HCT116 (cell line): ENCODE measurements at regions not wholly inside any gene's neighbourhood (a gene's known extent, or its start where the extent isn't known, plus 50 kb on each side); places are given as distances from the start of the nearest gene placed in this dataset.

Experiments
- CEBPB ChIP-seq: IDR thresholded peaks from 2 replicates; pipeline ENCODE4 v1.6.1; 2012; ENCODE audit warnings: low read depth
- EGR1 ChIP-seq: IDR thresholded peaks from 2 replicates; pipeline ENCODE4 v1.6.1; 2012; ENCODE audit warnings: low read depth
- EZH2phosphoT487 ChIP-seq: fragments of 200-600 bp; IDR thresholded peaks from 2 replicates; pipeline ENCODE4 v1.6.1; 2018; ENCODE audit warnings: antibody characterized with exemption, borderline replicate concordance
- POLR2A ChIP-seq: IDR thresholded peaks from 2 replicates; pipeline ENCODE4 v1.7.0; 2011; ENCODE audit warnings: borderline replicate concordance; ENCODE audit not compliant: insufficient read depth, insufficient read length; ENCODE audit errors: extremely low read depth
- POLR2AphosphoS5 ChIP-seq: IDR thresholded peaks from 2 replicates; pipeline ENCODE4 v1.6.1; 2011; ENCODE audit warnings: mild to moderate bottlenecking, low read depth, low read length, moderate library complexity
- RAD21 ChIP-seq: IDR thresholded peaks from 2 replicates; pipeline ENCODE4 v1.6.1; 2012; ENCODE audit warnings: low read depth, mild to moderate bottlenecking
- SIN3A ChIP-seq: IDR thresholded peaks from 2 replicates; pipeline ENCODE4 v1.6.1; 2012; ENCODE audit warnings: low read depth
- YY1 ChIP-seq: IDR thresholded peaks from 2 replicates; pipeline ENCODE4 v1.6.1; 2011; ENCODE audit warnings: low read length, low read depth, moderate library complexity, mild to moderate bottlenecking; ENCODE audit not compliant: insufficient replicate concordance; ENCODE audit errors: extremely low read depth
- TF ChIP-seq, protein P1 (sequence below), 3 experiments: fragments of 200-600 bp in 1 of 3; sonication (generic) in 1 of 3; IDR thresholded peaks in 2 of 3; conservative IDR thresholded peaks in 1 of 3; 2 replicates each; pipeline ENCODE4 v1.5.1; 2012 to 2017; ENCODE audit warnings: low read depth in 2 of 3, low read length in 2 of 3, antibody characterized with exemption in 1 of 3, borderline replicate concordance in 1 of 3, control low read depth in 1 of 3, mild to moderate bottlenecking in 1 of 3, mixed read lengths in 1 of 3, mixed run types in 1 of 3, moderate library complexity in 1 of 3; ENCODE audit not compliant: insufficient read depth in 1 of 3
- TF ChIP-seq, protein P2 (sequence below): IDR thresholded peaks from 2 replicates; pipeline ENCODE4 v1.6.1; 2012
- TF ChIP-seq, protein P3 (sequence below): IDR thresholded peaks from 2 replicates; pipeline ENCODE4 v1.6.1; 2012
- TF ChIP-seq, protein P4 (sequence below): IDR thresholded peaks from 2 replicates; pipeline ENCODE4 v1.6.1; 2012; ENCODE audit warnings: low read depth

DNA sequence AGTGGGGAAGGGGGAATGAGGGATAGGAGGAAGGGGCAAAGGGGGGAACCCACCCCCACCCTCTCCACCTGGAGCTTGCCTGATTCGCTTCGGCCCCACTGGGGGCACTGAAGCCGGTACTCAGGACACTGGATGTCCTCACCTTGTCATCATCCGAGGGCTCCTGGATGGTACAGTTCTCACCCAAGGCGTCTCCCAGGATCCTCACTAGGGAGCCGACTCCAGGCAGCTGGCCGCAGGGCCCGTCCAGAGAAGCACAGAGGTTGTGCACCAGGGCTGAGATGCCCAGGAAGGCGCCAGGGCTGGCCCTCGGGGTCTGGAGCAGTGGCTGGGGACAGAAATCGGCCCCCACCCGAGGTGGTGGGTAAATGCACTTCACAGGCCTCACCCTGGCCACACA is 92.3 kb downstream of the LITAF start:
- TF ChIP-seq, protein P1, sequence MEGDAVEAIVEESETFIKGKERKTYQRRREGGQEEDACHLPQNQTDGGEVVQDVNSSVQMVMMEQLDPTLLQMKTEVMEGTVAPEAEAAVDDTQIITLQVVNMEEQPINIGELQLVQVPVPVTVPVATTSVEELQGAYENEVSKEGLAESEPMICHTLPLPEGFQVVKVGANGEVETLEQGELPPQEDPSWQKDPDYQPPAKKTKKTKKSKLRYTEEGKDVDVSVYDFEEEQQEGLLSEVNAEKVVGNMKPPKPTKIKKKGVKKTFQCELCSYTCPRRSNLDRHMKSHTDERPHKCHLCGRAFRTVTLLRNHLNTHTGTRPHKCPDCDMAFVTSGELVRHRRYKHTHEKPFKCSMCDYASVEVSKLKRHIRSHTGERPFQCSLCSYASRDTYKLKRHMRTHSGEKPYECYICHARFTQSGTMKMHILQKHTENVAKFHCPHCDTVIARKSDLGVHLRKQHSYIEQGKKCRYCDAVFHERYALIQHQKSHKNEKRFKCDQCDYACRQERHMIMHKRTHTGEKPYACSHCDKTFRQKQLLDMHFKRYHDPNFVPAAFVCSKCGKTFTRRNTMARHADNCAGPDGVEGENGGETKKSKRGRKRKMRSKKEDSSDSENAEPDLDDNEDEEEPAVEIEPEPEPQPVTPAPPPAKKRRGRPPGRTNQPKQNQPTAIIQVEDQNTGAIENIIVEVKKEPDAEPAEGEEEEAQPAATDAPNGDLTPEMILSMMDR (IDR thresholded peaks at IDR 0.05 in 2 of 3, conservative IDR thresholded peaks at IDR 0.05 in 1 of 3; ENCODE audit: borderline replicate concordance in 1 of 3, insufficient read depth in 1 of 3, low read depth in 2 of 3, low read length in 2 of 3): no peak
- TF ChIP-seq YY1 (no peak), EZH2phosphoT487 (no peak), CEBPB (no peak), POLR2A (no peak), EGR1 (no peak), POLR2AphosphoS5 (no peak), SIN3A (no peak), RAD21 (no peak)
- TF ChIP-seq, protein P2, sequence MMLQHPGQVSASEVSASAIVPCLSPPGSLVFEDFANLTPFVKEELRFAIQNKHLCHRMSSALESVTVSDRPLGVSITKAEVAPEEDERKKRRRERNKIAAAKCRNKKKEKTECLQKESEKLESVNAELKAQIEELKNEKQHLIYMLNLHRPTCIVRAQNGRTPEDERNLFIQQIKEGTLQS: no peak
- TF ChIP-seq, protein P3, sequence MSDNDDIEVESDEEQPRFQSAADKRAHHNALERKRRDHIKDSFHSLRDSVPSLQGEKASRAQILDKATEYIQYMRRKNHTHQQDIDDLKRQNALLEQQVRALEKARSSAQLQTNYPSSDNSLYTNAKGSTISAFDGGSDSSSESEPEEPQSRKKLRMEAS: no peak
- TF ChIP-seq, protein P4, sequence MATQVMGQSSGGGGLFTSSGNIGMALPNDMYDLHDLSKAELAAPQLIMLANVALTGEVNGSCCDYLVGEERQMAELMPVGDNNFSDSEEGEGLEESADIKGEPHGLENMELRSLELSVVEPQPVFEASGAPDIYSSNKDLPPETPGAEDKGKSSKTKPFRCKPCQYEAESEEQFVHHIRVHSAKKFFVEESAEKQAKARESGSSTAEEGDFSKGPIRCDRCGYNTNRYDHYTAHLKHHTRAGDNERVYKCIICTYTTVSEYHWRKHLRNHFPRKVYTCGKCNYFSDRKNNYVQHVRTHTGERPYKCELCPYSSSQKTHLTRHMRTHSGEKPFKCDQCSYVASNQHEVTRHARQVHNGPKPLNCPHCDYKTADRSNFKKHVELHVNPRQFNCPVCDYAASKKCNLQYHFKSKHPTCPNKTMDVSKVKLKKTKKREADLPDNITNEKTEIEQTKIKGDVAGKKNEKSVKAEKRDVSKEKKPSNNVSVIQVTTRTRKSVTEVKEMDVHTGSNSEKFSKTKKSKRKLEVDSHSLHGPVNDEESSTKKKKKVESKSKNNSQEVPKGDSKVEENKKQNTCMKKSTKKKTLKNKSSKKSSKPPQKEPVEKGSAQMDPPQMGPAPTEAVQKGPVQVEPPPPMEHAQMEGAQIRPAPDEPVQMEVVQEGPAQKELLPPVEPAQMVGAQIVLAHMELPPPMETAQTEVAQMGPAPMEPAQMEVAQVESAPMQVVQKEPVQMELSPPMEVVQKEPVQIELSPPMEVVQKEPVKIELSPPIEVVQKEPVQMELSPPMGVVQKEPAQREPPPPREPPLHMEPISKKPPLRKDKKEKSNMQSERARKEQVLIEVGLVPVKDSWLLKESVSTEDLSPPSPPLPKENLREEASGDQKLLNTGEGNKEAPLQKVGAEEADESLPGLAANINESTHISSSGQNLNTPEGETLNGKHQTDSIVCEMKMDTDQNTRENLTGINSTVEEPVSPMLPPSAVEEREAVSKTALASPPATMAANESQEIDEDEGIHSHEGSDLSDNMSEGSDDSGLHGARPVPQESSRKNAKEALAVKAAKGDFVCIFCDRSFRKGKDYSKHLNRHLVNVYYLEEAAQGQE: no peak
